Hematopoietic multipotent progenitor cell treated with erythropoietin and hydrocortisone succinate and interleukin-3 and kit ligand, for 17 days (in vitro differentiated cells): ENCODE measurements at regions not wholly inside any gene's neighbourhood (a gene's known extent, or its start where the extent isn't known, plus 50 kb on each side); places are given as distances from the start of the nearest gene placed in this dataset.
"Not testable (repeated sequence)": the region's sequence is repeated elsewhere in the genome, so short reads cannot be mapped to it uniquely, and the experiment has no call there.

Experiments used
- DNase-seq: peaks from one replicate; pipeline ENCODE4 v3.0.0-alpha.2; 2015; ENCODE audit warnings: low spot score

DNA sequence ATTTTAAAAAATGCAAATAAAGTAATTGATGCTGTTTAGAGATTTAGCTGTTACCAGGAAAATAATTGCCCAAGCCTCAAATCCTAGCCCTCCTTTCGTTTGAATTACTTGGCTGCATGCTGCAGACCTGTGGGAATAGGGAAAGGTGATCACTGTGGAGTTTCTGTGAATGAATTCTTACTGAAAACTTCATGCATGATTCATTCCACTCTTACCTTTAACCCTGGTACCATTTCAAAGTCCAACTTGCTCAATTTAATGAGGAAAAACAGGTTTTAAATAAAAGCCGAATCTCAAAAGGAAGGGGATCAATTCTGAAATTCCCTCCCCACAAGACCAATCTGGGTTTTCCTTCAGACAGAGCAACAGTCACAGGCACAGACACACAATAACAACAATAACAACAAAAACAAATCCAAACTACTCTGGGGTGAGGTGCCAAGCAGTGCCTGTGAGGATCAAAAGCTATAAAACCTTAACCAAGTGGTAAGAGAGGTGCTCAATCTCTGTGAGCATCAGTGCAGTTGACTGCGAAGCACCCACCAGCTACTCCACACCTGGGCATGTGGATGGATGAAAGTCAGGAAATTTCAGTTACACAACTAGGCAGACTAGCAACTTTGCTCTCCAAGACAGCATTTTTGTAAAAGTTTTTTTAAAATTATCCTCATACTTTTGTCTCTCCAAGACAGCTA is 200.8 kb downstream of the CNTN3 start:
- DNase-seq, result no peak

DNA sequence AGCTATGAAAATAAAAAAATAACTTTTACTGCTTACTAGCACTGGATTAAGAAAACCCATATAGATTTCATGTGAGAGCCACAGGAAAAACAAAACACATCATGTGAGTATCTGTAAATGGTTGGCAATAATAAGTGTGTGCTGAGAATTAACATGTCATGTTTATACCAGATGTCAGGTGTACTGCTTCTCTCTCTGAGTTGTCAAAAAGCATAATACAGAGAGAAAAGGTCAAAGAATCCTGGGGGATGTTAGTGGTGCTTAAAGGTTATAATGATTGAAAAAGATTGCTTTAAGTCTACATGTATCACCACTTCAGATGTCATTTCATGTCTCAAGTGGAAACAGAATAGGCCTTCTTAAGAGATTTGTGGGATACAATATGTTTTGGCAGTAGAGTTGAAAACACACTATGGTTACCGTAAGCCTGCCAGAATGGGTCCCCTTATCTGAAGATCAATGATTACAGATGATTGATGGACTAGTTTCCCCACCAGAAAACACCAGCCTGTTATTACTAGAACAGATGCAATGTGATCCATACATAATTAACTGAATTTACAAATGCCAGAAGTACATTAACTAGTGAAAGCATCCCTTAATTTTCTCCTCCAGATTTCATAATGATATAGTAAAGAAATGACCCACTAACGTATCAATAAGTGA is 204.1 kb downstream of the CNTN3 start:
- no peak for DNase-seq

DNA sequence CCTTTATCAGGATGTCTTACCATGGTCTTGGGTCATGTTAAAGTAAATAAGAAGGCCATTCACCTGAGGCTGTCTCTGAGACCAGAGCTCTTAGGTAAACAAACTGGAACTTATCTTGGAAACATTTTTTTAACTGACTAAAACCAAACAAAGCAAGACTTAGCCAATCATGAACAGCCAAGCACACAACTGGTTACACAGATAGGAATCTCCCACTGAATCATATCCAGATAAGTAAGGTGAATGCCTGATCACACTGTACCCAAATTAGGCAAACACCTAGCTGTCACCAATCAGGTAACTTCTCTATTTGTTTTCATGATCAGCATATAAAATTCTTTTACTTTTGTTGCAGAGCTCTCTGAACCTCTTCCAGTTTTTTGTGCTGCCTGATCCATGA is 205.4 kb downstream of the CNTN3 start:
- no peak for DNase-seq

DNA sequence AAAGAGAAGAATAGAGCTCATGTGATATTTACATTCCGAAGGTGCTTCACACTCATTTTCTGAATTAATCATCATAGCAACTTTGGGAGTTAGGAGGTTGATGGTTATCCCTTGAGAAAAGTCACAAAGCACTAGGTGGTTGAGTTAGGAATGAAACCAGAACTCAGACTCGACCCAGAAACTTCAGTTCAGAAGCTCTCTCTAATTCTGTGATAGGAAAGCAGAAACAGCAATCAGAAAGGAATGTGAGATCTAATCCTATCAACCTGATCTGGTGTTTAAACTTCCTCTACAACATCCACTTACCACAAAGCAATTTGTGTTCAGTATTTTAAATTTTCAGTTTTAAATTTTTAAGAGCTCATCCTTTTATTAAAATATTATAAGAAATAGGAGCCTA is 211.2 kb downstream of the CNTN3 start:
- no peak for DNase-seq

DNA sequence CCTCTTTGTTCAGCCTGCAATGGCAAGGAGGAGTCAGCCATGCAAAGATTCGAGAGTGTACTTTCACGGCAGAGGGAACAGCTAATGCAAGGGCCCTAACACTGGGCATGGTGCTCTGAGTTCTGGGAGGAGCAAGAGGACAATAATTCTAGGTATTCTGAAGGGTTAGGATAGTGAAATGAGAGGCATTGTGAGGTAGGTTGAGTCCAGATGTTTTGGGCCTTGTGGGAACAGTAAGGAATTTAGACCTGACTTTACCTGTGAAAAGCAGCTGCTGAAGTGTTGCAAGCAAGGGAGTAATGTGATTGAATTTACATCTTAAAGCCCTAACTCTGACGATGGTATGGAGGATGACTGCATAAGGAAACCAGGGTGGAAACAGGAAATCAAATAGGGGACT is 211.6 kb downstream of the CNTN3 start:
- no peak for DNase-seq

DNA sequence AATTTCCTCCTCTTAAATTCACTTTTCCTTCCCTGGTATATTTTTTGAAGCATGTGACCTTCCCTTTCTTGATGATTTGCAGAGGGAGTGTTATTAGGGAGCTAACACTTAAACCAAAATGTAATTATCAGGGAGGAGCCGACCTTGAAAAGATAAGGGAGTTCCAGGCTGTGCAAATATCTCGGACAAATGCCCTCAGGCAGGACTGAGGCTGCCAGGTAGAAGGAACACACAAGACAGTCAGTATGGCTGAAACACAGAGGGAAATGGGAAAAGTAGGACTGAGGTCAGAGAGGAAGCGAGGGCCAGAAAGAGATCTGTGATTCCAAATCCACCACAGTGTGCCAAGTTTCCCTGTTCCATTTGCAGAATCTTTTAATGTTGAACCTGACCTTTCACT is 221.0 kb downstream of the CNTN3 start:
- no peak for DNase-seq

DNA sequence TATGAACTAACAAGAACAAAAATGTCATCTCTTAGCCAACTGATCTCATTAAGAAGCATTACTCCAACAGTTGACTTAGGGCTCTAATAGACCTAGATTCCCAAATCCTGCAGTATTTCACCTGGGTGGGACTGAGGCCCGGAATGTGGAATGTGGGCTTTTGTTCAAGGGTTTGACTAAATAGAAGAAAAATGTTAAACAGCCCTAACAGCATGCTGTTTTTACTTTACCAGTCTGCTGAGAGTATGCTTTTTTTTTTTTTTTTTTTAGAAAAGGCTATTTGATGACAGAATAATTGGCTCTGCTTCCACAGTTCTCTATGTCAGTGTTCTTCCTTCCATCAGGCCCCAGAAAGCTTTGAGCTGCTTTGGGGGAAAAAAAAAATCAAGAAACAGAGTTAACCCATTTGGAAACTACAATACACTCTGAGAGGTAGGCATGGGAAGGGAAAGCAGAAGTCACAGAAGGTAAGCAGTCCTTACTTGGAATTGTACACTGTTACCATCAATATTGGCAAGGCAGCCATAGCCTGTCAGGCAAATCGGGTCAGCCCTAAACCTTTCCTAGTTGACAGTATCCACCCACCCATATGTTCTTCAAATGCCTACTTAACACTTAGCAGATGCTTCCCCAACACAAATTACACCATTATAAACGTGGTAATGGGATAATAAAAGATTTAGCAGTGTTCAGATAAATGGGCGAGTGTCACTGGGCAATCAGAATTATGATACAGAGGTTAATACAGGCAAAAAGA is 224.2 kb downstream of the CNTN3 start:
- DNase-seq, result no peak

DNA sequence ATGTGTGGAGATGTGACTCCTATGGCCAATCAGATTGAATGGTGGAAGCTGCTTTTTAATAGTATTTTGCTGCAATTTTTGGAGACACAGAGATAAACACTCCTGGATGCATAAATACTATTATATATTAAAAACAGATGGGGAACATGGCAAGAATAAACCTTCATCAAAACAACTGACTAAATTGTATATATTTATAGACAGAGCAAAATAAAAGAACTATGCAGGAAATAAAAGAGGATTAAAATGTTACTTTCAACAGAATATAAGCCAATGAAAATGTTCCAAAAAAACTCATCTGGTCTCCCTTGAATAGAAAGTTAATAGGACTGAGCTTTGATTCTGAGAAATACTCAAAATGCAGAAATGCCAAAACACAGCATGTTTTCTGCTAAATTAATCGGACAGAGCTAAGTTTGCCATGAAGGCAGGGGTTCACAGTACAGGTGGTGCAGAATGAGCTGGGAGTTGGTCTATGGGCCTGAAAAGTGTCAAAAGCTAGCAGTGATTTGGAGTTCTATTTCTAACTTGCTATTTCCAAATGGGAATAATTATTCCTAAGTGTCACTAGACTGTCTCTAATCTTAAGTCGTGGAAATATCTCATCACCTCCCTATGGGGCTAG is 227.2 kb downstream of the CNTN3 start:
- DNase-seq, result no peak

DNA sequence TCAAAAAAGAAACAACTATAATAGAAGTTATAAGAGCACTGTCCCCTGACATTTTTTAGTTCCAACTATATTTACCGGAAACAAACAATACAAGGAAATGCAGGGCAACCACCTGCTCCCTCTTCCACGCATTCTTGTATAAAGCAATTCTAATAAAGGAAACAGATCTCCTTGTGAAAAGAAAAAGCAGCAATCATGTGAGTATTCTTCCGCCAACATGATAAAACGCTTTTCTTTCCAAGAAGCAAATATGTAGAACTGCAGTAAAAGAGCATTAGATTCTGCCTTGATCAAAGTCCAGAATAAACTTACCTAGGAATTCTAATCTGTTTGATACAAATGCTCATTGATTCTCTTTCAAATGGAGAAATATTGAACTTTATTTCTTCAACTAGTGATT is 230.3 kb downstream of the CNTN3 start:
- no peak for DNase-seq

DNA sequence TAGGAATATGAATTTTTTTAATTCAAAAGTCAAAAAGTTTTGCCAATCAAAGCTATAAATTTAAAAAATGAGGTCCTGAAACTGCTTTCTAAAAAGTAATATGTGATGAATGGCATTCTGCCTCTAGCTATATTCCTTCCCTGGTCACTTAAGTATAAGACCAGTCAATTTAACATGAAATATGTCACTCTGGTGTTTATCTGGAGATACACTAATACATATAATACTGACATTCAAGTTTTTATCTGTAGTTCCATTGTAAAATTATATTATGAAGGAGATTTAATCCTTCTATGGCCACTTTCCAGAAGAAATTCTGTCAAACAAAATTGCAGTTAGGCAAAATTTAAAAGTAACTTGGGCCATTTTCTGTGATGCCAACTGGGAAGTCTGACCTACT is 236.8 kb downstream of the CNTN3 start:
- no peak for DNase-seq

DNA sequence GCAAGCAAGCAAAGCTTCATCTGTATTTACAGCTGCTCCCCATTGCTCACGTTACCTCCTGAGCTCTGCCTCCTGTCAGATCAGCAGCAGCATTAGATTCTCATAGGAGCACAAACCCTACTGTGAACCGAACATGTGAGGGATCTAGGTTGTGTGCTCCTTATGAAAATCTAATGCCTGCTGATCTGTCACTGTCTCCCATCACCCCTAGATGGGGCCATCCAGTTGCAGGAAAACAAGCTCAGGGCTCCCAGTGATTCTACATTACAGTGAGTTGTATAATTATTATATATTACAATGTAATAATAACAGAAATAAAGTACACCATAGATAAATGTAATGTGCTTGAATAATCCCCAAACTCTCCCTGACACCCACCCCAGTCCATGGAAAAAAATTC is 238.1 kb downstream of the CNTN3 start:
- not testable (repeated sequence) for DNase-seq

DNA sequence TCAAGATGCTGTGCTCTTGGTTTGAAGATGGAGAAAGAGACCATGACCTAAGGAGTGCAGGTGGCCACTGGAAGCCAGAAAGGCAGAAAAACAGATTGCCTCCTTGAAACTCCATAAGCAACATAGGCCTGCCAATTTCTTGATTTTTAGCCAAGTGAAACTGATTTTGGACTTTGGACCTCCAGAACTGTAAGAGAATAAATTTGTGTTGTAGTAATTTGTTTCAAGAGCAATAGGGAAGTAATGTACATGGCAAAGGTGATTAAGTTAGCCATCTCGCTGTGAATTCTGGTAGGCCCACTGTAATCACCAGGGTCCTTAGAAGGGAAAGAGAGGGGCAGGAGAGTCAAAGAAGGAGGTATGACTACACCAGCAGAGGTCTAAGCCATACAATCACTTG is 238.8 kb downstream of the CNTN3 start:
- no peak for DNase-seq

DNA sequence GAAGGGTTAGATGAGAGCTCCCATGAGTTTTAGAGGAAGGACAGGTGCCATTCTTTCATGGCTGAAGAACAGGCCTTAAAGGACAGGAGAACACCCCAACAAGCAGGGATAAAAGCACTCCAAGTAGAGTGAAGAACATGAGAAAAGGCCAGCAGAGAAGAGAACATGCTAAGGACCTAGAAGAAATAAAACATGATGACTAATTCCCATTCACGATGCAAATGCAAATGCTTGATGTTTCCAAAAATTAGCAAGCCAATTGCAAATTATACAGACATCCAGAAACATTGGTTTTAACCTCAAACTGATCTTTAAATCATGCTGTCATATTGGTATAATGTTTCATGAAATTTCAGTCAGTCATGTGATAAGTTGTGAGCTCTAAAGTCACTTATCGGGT is 241.7 kb downstream of the CNTN3 start:
- no peak for DNase-seq

DNA sequence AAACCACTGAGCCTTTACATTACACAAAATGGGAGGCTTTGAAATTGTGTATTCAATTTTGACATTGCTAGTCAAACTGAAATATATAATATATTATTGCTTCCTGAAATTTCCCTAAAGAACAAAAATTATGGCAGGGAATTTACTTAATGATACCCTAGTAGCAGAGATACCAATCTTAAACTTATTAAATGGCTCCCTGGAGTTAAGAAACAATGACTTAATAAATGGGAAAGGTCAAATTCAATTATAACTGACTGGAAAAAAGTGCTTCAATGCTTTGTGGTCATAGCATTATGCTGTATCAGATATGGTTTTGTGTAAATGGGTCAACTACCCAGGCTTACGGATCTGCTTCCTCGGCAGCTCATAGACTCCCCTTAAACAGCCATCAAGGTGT is 244.1 kb downstream of the CNTN3 start:
- no peak for DNase-seq

DNA sequence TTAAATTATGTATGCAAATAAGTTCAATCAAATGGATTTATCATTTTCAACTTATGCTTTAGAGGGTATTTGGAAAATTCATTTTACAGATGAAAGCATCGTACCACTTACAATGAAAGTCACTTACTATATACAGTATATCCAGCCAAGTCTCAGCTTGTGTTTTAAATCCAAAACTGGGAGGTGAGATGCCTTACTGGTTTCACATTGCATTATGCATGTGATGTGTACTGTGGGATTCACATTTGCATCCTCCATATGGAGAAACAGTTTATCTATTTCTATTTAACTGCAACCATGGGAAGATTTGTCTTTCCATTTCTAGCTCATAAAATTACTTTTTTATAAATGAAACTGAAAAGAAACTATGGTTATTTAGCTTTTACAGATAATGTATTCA is 248.1 kb downstream of the CNTN3 start:
- no peak for DNase-seq

DNA sequence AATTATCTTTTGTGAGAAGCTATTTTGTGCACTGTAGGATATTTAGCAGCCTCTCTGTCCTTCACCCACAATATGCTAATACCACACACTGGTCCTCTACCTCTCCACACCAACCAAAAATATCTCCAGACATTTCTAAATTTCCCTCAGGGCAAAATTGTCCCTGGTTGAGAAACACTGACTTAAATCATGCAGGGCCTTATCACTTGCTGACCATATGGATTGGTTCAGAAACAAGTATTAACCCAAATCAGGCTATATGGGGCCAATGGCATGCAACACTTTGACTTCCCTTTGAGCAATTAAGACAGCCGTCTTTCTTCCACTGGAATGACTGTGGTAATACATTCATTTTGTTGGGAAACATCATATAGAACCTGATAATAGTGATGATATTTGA is 251.1 kb downstream of the CNTN3 start:
- DNase-seq, result no peak

DNA sequence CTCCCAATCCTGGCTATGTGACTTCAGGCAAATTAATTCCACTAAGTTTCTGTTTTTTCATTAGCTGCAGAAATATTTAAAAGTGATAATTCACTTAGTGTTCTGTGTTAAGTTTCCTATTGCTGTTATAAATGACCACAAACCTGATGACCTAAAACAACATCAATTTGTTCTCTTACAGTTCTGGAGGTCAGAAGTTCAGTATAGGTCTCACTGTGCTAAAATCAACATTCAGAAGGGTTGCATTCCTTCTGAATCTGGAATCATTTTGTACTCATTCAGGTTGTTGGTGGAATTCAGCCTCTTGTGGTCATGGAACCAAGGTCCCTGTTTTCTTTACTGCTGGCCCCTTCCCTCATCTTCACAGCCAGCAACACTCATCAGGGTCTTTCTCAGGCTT is 254.1 kb downstream of the CNTN3 start:
- no peak for DNase-seq

DNA sequence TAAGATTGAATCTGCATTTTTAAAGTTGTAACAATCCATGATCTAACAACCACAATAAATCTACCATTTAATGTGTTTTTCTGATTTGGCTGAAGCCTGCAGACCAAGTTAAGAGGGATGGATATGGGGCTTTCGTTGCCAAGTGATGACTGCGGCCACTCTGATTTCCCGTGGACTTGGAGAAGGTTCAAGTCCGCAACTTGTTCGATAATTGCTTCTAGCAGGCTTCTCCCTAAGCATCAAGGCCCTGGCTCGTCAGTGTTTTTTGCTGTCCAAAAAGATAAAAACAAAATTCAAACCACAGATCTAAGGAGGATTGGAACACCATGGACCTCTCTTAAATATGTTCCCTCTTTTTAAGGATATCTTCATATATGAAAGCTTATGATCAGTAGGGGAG is 256.6 kb downstream of the CNTN3 start:
- no peak for DNase-seq

DNA sequence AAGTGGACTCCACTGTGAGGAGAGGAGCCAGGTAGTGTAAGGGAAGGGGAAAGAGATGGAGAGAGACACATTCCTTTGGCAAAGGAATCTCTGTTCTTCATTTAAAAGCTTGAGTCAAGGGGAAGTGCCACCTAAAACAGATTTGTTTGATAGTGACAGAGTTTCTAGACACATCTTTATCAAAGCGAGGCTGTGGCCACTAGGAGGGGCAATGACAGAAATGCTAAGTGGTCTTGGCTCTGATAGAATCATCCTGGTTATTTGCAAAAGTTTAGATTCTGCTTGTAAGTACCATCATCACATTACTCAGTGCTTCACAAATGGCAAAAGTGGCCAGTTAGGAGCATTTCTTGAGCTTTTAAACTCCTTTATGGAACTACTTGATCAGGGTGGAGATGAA is 261.4 kb downstream of the CNTN3 start:
- DNase-seq, result no peak

DNA sequence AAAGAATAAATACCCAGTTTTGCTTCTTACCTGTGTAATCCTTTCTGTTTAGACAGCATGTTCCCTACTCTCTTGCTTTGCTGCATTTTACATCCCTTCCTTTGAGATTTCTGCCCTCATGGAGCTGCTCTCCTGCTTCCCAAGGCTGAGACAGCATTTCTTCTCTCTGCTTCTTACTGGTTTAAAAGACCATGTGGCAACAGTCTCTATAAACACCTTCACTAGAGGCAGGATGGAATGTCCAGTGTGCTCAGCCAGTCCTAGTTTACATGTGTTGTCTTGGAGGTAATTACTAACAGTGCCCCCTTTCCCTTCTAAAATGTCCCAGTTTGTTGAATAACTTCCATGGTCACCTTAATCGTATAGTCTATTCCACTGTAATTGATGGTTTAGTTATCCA is 262.3 kb downstream of the CNTN3 start:
- no peak for DNase-seq

DNA sequence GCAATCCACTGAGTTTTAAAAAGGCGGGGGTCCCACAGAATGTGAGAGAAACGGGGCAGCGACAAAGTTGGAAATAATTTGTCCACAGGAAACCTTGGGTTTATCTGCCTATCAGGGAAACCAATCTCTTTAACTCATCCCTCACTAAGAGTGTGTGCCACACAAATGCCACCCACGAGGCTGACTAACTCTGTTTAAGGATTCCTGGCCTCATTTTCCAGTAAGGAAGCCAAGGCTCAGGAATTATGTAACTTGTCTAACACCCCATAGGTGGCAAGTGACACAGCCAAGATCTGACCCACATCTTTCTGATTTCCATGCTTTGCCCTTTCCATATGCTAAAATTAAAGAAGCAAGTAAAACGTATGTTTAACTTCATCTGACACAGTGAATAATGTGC is 263.2 kb downstream of the CNTN3 start:
- DNase-seq, result no peak

DNA sequence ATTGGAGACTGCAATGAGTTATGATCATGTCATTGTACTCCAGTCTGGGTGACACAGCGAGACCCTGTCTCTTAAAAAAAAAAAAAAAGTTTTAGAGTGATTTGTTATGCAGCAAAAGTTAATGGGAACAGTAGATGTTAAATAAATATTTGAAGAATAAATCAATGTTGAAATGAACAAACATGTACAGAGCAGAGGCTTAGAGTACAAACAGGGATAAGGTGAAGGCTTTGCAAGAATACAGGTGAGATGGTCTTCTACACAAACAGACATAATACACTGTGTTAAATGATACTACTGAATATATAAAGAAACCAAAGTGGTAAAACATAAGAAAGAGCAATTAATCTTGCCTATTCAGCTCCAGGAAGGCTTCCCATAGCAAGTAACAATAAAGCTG is 265.4 kb downstream of the CNTN3 start:
- DNase-seq, result no peak
